Loucy (cell line): ENCODE measurements at regions not wholly inside any gene's neighbourhood (a gene's known extent, or its start where the extent isn't known, plus 50 kb on each side); places are given as distances from the start of the nearest gene placed in this dataset.

ENCODE experiments used
- H2AFZ ChIP-seq: fragments of 200-600 bp; sonication (generic); 2 replicates; pipeline ENCODE4 v1.6.0; 2016; ENCODE audit warnings: antibody characterized with exemption, mild to moderate bottlenecking, low read length, moderate library complexity
- H3F3A ChIP-seq: fragments of 200-600 bp; 2 replicates; pipeline ENCODE4 v1.6.0; 2016; ENCODE audit warnings: antibody characterized with exemption, low read depth, mild to moderate bottlenecking
- H3K27me3 ChIP-seq: fragments of 200-600 bp; sonication (generic); 2 replicates; pipeline ENCODE4 v1.6.1; 2014; ENCODE audit warnings: low read length, mild to moderate bottlenecking; ENCODE audit not compliant: insufficient read depth, poor library complexity, severe bottlenecking
- H3K36me3 ChIP-seq: fragments of 200-600 bp; sonication (generic); 2 replicates; pipeline ENCODE4 v1.6.1; 2016; ENCODE audit warnings: low read length; ENCODE audit not compliant: insufficient read depth
- H3K4me1 ChIP-seq: fragments of 200-600 bp; sonication (generic); 2 replicates; pipeline ENCODE4 v1.5.1; 2014; ENCODE audit warnings: low read length, mild to moderate bottlenecking; ENCODE audit not compliant: insufficient read depth, poor library complexity, severe bottlenecking
- H3K4me2 ChIP-seq: fragments of 200-600 bp; sonication (generic); 2 replicates; pipeline ENCODE4 v1.6.0; 2014; ENCODE audit warnings: antibody characterized with exemption, low read length, low read depth, mild to moderate bottlenecking; ENCODE audit not compliant: poor library complexity, severe bottlenecking
- H3K4me3 ChIP-seq: fragments of 200-600 bp; sonication (generic); 2 replicates; pipeline ENCODE4 v1.5.1; 2014; ENCODE audit warnings: low read length, mild to moderate bottlenecking, mixed read lengths; ENCODE audit not compliant: poor library complexity, severe bottlenecking
- H3K79me2 ChIP-seq: fragments of 200-600 bp; sonication (generic); 2 replicates; pipeline ENCODE4 v1.6.1; 2014; ENCODE audit warnings: low read length; ENCODE audit not compliant: insufficient read depth
- H3K9ac ChIP-seq: fragments of 200-600 bp; sonication (generic); 2 replicates; pipeline ENCODE4 v1.6.0; 2014; ENCODE audit warnings: mild to moderate bottlenecking, low read depth, low read length, moderate library complexity; ENCODE audit not compliant: poor library complexity, severe bottlenecking
- H3K9me2 ChIP-seq: fragments of 200-600 bp; sonication (generic); replicated peaks from 2 replicates; pipeline ENCODE4 v1.6.1; 2016; ENCODE audit warnings: low read depth, low read length, mixed read lengths
- H3K9me3 ChIP-seq: fragments of 200-600 bp; sonication (generic); 2 replicates; pipeline ENCODE4 v1.6.1; 2014; ENCODE audit warnings: mild to moderate bottlenecking, antibody characterized with exemption, low read length, low read depth; ENCODE audit not compliant: insufficient read depth
- H4K20me1 ChIP-seq: fragments of 200-600 bp; sonication (generic); 2 replicates; pipeline ENCODE4 v1.6.0; 2014; ENCODE audit warnings: antibody characterized with exemption, low read length, mild to moderate bottlenecking; ENCODE audit not compliant: insufficient read depth, poor library complexity, severe bottlenecking
- EZH2phosphoT487 ChIP-seq: fragments of 200-600 bp; IDR thresholded peaks from 2 replicates; pipeline ENCODE4 v1.6.1; 2018; ENCODE audit warnings: antibody characterized with exemption, mild to moderate bottlenecking, moderate library complexity, borderline replicate concordance
- TF ChIP-seq, protein P1 (sequence below): fragments of 200-600 bp; sonication (generic); conservative IDR thresholded peaks from 2 replicates; pipeline ENCODE4 v1.5.1; 2014; ENCODE audit warnings: mild to moderate bottlenecking, antibody characterized with exemption, low read length

DNA sequence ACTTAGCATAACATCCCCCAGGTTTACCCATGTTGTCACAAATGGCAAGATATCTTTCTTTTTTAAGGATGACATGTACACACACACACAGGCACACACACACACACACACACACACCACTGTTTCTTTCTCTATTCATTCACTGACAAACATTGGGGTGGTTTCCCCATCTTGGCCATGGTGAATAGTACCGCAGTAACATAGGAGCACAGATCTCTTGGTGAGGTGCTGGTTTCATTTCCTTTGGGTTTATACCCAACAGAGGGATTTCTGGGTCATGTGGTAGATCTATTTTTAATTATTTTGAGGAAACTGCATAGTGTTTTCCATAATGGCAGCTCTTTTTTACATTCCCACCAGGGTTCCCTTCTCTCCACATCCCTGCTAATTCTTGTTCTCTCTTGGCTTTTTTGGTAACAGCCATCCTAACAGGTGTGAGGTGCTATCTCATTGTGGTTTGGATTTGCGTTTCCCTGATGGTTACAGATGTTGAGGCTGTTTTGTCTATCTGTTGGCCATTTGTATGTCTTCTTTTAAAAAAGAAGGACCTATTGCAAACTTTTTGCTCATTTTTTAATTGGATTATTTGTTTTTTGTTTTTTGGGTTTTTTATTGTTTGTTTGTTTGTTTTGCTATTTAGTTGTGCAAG lies 251.7 kb upstream of the IRS2 start:
- TF ChIP-seq EZH2phosphoT487, result no peak
- TF ChIP-seq, protein P1, sequence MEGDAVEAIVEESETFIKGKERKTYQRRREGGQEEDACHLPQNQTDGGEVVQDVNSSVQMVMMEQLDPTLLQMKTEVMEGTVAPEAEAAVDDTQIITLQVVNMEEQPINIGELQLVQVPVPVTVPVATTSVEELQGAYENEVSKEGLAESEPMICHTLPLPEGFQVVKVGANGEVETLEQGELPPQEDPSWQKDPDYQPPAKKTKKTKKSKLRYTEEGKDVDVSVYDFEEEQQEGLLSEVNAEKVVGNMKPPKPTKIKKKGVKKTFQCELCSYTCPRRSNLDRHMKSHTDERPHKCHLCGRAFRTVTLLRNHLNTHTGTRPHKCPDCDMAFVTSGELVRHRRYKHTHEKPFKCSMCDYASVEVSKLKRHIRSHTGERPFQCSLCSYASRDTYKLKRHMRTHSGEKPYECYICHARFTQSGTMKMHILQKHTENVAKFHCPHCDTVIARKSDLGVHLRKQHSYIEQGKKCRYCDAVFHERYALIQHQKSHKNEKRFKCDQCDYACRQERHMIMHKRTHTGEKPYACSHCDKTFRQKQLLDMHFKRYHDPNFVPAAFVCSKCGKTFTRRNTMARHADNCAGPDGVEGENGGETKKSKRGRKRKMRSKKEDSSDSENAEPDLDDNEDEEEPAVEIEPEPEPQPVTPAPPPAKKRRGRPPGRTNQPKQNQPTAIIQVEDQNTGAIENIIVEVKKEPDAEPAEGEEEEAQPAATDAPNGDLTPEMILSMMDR, result no peak
- Histone ChIP-seq H3K9me3 (no peaks in the 10 kb centered on the region), H3K79me2 (no peaks in the 10 kb centered on the region), H3K27me3 (no peaks in the 10 kb centered on the region), H3K4me3 (no peak overlapping the region), H3K36me3 (no peaks in the 10 kb centered on the region), H2AFZ (no peak overlapping the region), H3K4me2 (no peak overlapping the region), H3K9me2 (no peaks in the 10 kb centered on the region), H3K4me1 (no peaks in the 10 kb centered on the region), H3F3A (no peaks in the 10 kb centered on the region), H3K9ac (no peak overlapping the region), H4K20me1 (no peaks in the 10 kb centered on the region)

DNA sequence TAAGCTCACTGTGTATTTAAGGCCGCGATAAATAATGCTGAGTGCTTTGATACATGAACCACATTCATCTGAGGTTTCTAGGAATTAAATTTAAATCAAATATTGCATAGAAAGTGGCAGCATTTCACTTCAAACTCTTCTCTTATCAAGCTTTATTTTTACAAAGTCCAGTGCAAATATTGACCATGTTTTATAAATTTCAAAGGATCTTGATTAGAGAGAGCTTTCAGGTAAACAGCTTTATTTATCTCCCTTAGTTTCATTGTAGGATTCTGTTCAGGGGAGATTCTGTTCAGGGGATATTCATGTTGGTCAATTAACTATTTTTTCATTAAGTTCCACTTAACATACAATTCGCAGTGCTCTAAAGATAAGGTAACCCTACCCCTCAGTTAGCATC lies 249.7 kb upstream of the IRS2 start:
- Histone ChIP-seq H2AFZ (no peak overlapping the region), H3K9me2 (no peaks in the 10 kb centered on the region), H3K9ac (no peak overlapping the region), H3K4me1 (no peaks in the 10 kb centered on the region), H3K9me3 (no peaks in the 10 kb centered on the region), H3F3A (no peaks in the 10 kb centered on the region), H3K4me3 (no peak overlapping the region), H4K20me1 (no peaks in the 10 kb centered on the region), H3K36me3 (no peaks in the 10 kb centered on the region), H3K79me2 (no peaks in the 10 kb centered on the region), H3K27me3 (no peaks in the 10 kb centered on the region), H3K4me2 (no peak overlapping the region)
- TF ChIP-seq, protein P1, result no peak
- TF ChIP-seq EZH2phosphoT487, result no peak

DNA sequence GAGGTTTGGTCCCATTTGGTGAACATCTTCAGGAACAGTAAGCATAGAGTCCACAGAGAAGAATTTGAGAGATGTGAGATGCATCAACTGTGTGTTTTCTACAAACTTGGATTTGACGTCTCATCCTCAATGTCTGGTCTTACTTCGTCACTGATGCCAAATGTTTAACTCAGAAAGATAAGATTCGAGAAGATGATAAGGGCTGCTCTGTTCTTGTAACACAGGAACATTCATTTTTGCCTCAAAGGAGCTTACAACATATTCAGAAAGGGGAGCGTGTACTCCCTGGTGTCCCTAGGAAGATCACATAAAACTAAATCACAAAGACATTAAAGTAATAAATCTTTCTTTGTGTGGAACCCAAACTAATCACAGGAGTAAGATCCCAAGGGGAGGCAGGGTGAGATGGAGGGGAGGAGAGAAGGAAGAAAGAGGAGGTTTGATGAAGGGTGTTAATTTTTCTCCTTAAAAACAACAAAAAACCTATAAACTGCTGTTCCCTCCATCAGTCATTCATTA lies 247.7 kb upstream of the IRS2 start:
- Histone ChIP-seq H3F3A (no peaks in the 10 kb centered on the region), H2AFZ (no peak overlapping the region), H3K9me3 (no peaks in the 10 kb centered on the region), H3K9me2 (no peaks in the 10 kb centered on the region), H3K4me1 (no peaks in the 10 kb centered on the region), H3K27me3 (no peaks in the 10 kb centered on the region), H3K36me3 (no peaks in the 10 kb centered on the region), H3K4me3 (no peak overlapping the region), H3K9ac (no peak overlapping the region), H3K79me2 (no peaks in the 10 kb centered on the region), H4K20me1 (no peaks in the 10 kb centered on the region), H3K4me2 (no peak overlapping the region)
- TF ChIP-seq, protein P1, result no peak
